ENCODE measurements at regions not wholly inside any gene's neighbourhood (a gene's known extent, or its start where the extent isn't known, plus 50 kb on each side); places are given as distances from the start of the nearest gene placed in this dataset.
"Not testable (repeated sequence)": the region's sequence is repeated elsewhere in the genome, so short reads cannot be mapped to it uniquely, and the experiment has no call there.

DNA sequence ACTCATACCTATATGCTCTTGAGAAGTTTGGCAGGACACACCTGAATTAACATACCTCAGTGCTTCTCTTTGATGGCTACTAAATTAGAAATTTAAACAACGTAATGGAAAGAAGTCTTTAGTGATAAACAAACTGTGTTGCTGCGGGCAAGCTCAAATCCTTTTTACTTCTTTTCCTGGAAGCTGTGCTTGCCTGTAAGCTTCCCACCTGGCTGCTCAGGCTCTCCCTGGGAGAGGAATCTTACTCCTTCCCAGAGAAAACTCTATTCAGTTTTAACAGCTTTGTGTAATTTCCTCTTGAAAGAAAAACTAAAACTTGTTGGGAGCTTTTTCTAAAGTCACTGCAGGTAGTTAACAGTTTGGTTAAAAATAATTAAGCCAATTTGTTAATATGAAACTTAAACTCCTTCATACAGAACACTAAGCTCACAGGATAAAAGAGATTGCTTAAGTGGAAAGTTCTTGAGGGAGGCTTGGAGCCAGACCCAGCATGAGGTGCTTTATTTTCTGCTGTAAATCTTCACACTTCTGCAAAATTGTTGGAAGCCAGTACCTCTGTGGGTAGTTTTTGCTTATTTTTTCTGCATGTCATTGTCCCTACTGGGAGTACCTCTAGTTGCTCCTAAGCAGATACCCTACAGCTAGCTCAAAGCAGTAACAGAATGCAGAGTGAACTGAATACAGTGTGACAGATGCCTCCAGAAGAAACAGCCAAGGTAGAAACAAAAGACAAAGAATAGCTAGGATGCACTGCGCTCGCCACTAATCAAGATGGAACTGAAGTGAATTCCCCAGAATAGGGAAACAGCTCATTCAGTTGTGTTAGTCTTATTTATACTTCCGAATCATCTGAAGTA, 1253.0 kb downstream of the PCDH17 start:
- DNase-seq (ENCODE audit: low read depth, low spot score) = no peak

DNA sequence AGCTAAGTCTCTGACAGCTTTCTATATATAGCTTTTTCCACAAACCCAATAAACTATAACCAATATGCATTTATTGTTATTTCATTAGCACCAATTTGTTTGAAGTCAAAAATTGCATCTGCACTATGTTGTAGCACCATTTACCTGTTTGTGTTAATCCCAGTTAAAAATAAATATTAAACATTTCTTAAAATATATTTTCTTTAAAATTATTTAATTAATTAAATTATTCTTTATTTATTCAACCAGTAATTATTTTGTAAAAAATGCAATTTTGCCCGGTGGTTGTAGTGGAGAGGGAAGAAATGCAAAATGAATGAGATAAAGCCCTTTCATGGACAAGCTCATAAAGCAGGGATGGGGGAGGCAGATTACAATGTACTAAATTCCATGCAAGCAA, 1257.9 kb downstream of the PCDH17 start:
- DNase-seq (ENCODE audit: low read depth, low spot score) = no peak

DNA sequence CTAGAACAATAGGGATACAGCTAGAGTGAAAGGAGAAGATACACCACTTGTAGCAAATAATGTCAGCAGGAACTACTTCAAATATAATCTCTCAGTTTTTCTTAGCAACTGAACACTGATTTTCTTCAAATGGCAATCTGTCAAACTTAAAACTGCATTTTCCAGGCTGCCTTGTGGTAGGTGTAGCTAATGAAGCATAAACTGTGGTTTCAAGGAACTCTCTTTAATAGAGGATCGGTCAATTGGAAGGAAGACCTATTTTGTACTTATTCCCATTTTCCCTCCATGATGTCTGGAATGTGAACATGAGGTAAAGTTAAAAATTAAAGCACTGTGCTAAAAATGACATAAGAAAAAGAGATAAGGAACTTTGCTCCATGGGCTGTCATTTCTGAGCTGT, 1261.9 kb downstream of the PCDH17 start:
- DNase-seq (ENCODE audit: low read depth, low spot score) = no peak

DNA sequence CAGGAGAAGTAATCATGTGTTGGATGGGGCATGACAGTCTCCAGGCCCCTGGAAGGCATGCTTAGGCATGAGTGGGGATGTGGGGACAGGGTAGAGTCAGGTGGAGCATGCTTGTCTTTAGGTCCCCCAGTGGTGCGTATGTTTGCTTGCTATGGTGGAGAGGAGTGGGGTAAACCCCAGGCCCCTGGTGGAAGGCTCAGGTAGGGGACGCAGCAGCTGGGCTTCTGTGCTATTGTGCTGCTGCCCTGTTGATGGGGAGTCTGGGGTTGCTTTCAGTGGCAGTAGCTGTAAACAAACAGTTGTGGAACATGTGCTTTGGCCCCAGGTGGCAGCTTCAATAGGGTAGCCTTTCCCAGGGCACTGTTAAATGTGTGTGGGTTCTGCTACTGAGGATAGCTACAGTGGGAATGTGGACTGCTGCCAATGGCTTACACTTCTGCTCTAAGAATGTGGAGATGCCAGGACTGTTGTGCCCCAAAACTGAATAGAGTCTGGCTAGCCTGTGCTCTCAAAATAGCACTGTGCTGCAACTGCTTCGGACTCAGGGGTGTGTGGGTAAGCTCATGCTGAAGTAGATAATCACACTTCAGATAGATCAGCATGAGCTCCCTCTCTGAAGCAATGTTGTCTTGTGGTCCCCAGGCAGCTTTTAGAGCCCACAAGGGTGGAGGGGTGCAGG, 1257.3 kb downstream of the DIAPH3 start:
- no peak for DNase-seq (ENCODE audit: low read depth, low spot score)

DNA sequence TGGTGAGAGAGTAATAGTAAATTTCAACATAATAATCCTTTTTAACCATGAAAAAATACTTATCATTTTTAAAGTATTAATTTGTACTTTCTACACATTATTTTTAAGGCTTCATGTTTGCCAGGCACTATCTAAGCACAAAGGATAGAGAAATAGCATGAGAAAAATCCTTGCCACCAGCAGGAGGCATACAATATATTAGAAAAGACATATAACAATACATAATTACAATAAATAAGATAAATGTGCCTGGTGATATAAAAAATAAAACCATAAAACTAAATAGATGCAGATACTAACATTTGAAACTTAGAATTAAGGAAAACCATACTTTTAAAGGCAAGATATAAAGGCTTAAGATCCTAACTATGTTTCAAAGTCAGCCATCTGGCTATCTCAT, 1256.4 kb downstream of the DIAPH3 start:
- no peak for DNase-seq (ENCODE audit: low read depth, low spot score)

DNA sequence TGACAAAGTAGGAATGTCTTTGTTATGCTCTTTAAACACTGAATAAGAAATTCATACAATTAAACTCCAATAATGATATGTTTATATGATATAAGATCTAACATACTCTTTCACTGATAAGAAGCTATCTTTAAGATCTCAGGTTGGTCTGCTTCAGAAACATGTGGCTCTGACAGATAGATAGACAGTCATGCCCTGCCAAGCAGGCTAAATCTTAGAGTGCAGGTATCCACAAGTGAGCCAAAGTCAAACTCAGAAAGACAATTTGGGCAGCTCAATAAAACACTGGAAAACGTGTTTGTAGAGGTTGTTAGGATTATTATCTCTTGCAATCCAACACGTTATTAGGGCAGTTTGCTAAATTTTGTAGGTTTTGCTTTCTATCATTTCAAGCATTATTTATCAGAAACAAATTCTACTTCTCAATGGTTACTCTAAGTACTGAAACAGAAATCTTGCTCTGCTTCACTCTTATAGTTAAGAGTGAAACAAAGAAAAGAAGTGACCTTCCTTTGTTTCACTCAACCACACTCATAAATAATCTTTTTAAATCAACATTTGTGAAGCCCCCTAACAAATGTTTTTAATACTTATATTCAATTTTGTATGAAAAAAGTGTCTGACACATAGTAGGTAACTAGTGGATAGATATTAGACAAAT, 1255.6 kb downstream of the DIAPH3 start:
- no peak for DNase-seq (ENCODE audit: low read depth, low spot score)

DNA sequence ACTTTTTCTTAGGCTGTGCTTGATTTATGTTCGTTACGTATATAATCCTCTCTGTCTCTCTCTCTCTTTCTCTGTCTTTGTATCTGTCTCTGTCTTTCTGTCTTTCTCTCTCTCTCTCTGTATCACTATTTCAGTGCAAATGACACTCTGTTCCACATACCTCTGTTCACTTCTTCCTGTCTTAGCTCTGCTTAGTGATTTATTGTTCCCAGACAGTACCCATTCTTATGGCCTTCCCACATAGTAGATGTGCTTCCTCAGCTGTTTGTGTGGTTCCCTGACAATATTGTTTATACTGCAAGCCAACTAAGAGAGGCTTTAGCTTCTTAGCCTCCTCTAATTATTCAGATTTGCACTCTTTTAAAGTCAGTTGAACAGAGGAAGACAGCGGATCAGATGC, 1244.2 kb downstream of the DIAPH3 start:
- no peak for DNase-seq (ENCODE audit: low read depth, low spot score)

DNA sequence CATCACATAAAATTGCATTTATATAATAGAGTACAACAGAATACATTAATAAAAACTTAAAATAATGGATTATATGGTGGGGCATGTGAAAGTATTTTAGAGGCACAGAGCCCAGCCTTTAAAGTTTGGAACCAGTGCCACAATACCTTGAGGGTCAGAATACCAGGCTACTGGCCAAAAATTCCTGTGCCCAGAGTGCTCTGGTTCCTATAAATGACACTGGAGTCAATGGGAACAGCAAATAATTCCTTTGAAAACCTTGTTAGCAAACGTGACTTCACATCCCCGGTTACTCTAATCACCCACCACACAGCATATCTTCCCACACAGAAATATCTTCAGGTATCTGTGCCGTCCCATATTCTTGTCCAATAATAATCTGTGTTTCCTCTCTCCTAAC, 1242.6 kb downstream of the DIAPH3 start:
- DNase-seq (ENCODE audit: low read depth, low spot score) = no peak

DNA sequence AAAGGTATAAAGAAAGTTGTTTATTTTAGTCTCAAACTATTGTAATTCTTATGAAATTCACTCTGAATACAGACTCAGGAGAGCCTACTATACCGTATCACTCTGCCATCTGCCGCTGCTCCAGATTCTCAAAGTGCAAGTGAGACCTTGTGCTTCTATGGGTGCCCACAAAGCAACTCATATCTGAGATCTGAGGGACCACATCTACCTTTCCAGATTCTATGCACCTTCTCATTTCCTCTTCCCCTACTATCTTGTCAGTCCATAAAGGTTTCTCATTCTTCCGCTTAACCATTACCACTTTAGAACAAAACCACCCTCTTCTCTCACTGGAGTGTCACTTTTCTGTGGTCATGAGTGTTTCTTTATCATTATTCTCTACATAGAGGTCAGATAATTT, 1236.9 kb downstream of the DIAPH3 start:
- no peak for DNase-seq (ENCODE audit: low read depth, low spot score)

DNA sequence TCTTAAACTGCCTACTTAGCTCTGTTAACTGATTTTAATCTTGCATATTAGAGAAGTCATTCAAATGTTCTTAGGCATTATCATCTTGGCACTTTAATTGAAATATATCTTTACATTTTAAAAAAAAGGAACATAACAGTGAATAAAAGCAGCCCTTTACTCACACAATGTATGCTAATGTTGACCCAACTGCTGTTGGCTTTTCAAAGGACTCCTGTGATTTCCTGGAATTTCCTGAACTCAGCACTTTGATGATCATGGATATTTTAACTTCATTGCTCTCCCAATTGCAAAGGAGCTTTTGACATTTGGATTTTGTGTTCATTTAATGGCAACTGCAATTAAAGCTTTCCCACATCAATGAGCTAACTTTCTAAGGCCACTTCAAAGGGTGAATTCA, 1230.3 kb downstream of the DIAPH3 start:
- no peak for DNase-seq (ENCODE audit: low read depth, low spot score)

DNA sequence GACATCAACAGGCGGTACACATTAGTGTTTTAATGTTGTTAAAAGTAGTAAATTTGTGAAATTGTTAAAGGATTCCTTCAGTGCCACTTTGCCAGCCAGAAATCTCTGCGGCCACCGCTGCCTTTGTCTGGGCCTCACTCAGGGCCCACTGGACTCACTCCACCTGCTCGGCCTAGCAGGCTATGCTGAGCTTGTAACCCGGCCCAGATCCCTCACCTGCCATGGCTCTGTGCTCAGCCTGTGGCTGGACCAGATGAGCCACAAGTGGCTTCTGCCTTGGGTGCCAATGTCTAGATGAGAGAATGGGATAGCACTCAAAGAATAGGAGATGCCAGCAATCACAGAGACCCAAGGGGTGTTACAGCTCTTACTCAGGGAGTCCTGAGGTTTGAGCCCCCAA, 1228.0 kb downstream of the DIAPH3 start:
- DNase-seq (ENCODE audit: low read depth, low spot score) = no peak

DNA sequence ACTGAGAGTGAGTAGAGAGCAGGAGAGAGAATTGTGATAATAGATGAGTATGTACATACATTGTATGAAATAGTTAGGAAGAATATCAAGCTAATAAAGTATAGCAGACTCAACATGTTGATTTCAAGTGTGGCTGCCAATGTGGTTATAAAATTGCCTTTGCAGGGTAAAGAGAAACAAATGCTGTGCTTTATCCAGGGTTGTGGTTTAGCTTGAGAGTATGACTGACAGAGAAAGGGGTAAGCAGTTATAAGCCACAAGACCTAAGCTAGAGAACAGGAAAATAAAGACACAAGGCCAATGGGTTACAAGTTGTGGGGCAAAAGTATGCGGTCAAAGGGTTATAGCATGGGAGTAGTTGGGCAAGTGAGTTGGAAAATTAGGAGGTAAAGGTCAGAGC, 1217.5 kb downstream of the DIAPH3 start:
- no peak for DNase-seq (ENCODE audit: low read depth, low spot score)

DNA sequence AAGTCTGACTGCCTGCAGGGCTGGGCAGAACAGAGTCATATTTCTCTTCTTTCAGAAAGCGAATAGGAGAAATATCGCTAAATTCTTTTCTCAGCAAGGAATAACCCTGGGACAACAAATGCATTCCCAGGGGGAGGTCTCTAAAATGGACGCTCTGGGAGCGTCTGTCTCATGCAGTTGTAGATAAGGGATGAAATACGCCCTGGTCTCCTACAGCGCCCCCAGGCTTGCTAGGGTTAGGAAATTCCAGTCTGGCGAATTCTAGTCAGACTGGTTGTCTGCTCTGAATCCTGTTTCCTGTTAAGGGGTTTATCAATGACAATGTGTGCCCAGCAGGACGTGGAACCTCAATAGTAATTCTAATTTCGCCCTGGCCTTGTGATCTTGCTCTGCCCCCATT, 1214.1 kb downstream of the DIAPH3 start:
- DNase-seq (ENCODE audit: low read depth, low spot score) = no peak

DNA sequence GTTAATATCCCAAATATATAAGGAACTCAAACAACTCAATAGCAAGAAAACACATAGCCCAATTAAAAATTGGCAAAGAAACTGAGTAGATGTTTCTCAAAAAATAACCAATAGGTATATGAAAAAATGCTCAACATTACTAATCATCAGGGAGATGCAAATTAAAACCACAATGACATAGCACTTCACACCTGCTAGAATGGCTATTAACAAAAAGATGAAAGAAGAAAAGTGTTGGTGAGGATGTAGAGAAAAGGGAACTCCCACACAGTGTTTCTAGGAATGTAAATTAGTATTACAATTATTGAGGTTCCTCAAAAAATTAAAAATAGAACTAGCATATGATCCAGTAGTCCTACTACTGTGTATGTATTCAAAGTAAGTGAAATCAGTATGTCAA, 1212.8 kb downstream of the DIAPH3 start:
- DNase-seq (ENCODE audit: low read depth, low spot score) = no peak

DNA sequence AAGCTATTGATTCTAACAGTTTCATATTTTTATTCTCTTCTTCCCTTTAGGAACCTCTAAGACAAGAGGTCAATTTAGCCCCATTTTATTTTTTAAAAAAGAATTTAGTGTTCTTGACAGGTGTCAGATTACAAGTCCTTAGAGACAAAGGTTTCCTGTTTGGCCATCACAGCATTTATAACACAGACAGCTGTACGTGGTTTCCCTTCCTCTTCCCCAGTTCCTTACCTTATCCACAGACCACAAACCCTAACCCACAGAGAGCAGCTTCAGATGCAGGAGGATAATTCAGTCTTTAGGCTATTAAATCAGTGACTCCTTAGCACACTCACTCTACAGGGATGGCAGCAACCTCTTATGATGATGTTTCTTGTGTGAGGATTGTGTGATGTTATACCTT, 1210.1 kb downstream of the DIAPH3 start:
- DNase-seq (ENCODE audit: low read depth, low spot score) = no peak

DNA sequence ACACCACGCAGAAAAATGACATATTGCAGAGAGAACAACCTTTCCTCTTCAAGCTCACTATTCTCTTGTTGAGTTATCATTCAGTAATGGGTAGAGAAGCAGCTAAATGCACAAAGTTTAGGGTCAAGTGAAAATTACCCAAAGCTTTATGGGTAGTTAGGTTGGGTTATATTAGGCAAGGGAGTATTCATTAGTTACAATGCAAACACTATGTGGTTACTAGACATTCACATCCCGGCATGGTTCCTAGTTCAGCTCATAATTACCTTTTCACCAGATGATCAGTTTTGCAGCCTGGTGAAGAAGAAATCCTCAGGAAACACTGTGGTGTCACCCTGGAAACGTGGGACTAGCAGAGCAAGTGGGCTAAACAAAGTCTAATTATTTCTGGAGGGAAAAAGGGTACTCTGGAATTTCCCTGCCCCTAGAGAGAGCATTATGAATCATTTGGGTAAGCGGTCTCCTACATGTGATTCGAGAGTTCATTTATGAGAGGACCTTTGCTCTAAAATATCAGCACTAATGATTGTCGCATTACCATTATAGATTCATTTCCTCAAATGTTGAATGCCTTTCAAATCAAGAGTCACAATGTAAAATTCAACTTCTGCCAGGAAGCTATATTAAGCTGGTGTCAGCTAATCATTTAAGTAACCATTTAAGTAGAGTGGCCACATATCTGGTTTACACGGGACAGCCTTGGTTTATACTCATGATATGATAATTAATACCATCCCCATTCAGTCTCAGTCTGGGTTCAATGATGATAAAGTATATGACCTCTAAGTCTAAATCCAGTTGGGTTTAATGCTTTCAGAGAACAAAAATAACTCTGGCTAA, 1208.0 kb downstream of the DIAPH3 start:
- DNase-seq (ENCODE audit: low read depth, low spot score) = no peak

DNA sequence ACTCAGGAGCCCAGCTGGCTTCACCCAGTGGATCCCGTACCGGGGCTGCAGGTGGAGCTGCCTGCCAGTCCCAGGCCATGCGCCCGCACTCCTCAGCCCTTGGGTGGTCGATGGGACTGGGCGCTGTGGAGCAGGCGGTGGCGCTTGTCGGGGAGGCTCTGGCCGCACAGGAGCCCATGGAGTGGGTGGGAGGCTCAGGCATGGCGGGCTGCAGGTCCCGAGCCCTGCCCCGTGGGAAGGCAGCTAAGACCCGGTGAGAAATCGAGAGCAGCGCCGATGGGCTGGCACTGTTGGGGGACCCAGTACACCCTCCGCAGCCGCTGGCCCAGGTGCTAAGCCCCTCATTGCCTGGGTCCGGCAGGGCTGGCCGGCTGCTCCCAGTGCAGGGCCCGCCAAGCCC, 1205.6 kb downstream of the DIAPH3 start:
- DNase-seq (ENCODE audit: low read depth, low spot score) = not testable (repeated sequence)

DNA sequence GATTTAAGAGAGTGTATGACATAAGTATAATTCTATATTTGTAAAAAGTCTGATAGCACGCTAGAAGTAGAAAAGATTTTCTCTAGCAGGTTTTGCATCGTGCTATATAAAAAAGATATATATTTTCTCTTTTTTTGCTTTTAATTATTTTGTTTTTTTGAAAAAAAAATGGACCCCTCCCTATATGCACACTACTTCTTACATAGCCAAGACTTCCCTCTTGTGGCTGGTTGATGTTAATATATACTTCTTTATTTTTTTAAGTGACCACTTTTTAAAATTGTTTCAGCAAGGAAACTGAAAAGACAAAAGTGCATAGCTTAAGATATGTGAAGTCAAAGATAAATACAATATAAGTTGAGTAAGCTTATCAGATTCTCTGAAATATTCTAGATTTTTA, 1202.8 kb downstream of the DIAPH3 start:
- DNase-seq (ENCODE audit: low read depth, low spot score) = no peak

DNA sequence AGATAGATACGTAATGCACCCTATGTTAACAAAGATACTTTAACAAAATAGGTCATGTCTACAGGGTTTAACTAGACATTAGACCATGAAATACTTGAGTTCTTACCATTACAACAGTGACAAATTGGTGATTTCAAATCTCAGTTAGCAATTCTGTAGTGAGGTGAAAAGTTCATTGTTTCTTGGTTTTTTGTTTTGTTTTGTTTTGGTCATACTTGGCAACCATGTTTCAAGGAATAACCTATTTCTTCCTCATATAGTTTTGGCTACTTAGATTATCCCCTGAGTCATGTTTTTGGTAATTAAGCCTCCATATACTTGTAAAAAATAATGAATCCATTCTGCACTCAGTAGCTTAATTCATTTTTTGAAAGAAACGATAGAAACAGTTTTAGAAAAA, 1200.4 kb downstream of the DIAPH3 start:
- no peak for DNase-seq (ENCODE audit: low read depth, low spot score)

DNA sequence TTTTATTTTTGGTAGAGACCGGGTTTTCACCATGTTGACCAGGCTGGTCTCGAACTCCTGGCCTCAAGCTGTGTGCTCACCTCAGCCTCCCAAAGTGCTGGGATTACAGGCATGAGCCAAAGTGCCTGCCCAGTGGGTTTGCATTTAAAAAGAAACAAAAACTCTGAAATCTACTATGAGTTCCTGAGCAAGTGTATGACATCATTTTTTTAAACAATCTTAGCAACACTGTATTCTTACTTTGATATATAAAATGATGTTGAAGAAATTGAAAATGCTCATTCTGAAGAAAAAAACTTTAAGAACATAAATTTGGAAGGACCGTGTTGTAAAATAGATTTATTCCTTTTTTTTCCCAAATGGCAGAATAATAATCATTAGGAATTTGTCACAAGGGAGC, 1199.7 kb downstream of the DIAPH3 start:
- no peak for DNase-seq (ENCODE audit: low read depth, low spot score)

DNA sequence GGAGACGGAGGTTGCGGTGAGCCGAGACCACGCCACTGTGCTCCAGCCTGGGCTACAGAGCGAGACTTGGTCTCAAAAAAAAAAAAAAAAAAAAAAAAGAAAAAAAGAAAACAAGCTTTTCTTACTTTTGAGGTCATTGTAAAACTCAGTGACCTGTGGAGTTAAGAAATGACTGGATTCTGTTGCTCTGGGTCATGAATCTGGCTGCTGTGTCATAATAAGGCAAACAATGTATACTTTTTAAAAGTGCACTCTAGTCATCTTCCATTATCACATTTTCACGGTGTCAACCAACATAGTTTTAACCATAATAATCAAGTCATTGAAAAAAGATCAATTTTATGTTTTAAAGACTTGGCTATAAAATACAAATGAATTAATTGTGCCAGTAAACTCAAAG, 1186.6 kb downstream of the DIAPH3 start:
- DNase-seq (ENCODE audit: low read depth, low spot score) = no peak

DNA sequence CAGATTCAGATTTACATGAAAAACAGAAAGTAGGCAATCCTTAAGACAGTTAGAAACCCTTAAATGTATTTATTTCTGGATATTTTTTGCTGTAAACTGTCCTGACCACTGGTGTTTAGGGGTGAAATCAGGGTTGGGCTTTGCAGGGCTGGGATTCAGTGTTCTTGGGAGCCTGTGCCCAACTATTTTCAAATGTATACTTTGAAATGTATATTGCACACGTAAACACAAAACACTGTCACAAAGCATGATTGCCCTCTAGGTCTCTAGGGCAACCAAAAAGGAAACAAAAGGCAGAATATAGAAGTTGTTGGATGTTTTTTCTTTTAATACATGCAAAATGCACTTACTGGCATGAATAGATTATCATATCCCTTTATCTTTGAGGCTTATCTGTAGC, 1185.4 kb downstream of the DIAPH3 start:
- DNase-seq (ENCODE audit: low read depth, low spot score) = no peak

Data from iPS DF 19.7 (cell line).